ENCODE measurements at regions not wholly inside any gene's neighbourhood (a gene's known extent, or its start where the extent isn't known, plus 50 kb on each side); places are given as distances from the start of the nearest gene placed in this dataset.
A peak's percentile ranks its signal among the peaks of the same experiment; 100 is the strongest.

DNA sequence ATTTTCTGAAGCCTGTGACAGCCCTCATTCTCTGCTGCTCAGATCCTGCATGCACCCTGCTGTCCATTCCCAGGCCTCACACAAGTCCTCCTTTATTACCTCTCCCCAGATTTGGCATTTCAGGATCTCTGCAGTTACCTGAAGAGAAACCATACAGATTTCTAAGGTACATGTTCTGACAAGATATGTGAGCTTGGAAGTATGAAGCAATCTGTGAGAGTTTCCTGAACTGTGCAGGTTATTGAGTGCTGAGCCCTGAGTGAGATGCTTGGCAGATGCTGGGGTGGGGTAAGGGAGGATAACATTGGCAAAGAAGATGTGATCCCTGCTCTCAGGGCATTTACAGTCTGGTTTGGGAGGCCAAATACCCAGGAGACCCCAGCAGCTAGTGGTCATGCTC is 91.9 kb upstream of the EPCAM start:
- no peak for DNase-seq
- in situ Hi-C loops (cut with MboI; ENCODE audit: low sequenced_read_pairs): no loop called here
- H2AK5ac ChIP-seq (ENCODE audit: low read depth, low read length): peak overlapping the region; percentile 84
- H3K23ac ChIP-seq (ENCODE audit: low read depth, low read length): no peak overlapping the region
- H2BK15ac ChIP-seq (ENCODE audit: low read depth, low read length): no peak overlapping the region
- no peaks in the 10 kb centered on the region for H3K36me3 ChIP-seq (ENCODE audit: control insufficient read depth, insufficient read depth, low read length)
- no peak overlapping the region for H3K4me2 ChIP-seq (ENCODE audit: low read depth, low read length)
- H3K9me1 ChIP-seq (ENCODE audit: insufficient read depth, low read length): peaks cover 15% of the 10 kb centered on the region
- H2BK5ac ChIP-seq (ENCODE audit: low read depth, low read length, poor library complexity, severe bottlenecking): no peak overlapping the region
- H2BK120ac ChIP-seq (ENCODE audit: low read depth, low read length): no peak overlapping the region
- intact Hi-C loops (cut with micrococcal nuclease): no loop called here
- no peak overlapping the region for H2AFZ ChIP-seq (replicated peaks; ENCODE audit: low read length, poor library complexity)
- ChIA-PET POLR2A (ENCODE audit: unreplicated experiment) (no interaction called here), CTCF (interaction anchor here (0.5 kb wide), 1 partner anchor 175 kb away, joined by 3 read pairs; no protein-coding TSS in a partner anchor)
- no peak overlapping the region for H3K56ac ChIP-seq (ENCODE audit: extremely low read depth, insufficient read depth, low read length)
- no peak overlapping the region for H3K4ac ChIP-seq (ENCODE audit: low read depth, low read length)
- peak overlapping the region; percentile 13 for H2AK9ac ChIP-seq (replicated peaks; ENCODE audit: low read depth, low read length, poor library complexity)
- H4K5ac ChIP-seq (ENCODE audit: low read depth, low read length): 0 out of 2 replicates have a peak overlapping the region, but pooled peaks have one; percentile 29
- H3K9me3 ChIP-seq (ENCODE audit: control insufficient read depth, insufficient read depth, low read length): no peaks in the 10 kb centered on the region
- ATAC-seq (ENCODE audit: low read depth): no peak
- no peak overlapping the region for H3K9ac ChIP-seq (ENCODE audit: low read depth, low read length)
- H4K20me1 ChIP-seq (ENCODE audit: insufficient read depth, low read length): no peaks in the 10 kb centered on the region
- H3K79me1 ChIP-seq (ENCODE audit: low read depth in 1 of 2, low read length in 2 of 2): peaks cover 6 to 28% of the 10 kb centered on the region in 2 experiments
- H3K14ac ChIP-seq (replicated peaks; ENCODE audit: low read depth, low read length): no peak overlapping the region
- no TSS peak for BruUV-seq (replicated peaks)
- H4K8ac ChIP-seq (ENCODE audit: low read depth in 2 of 2, low read length in 2 of 2): no peak overlapping the region
- peaks cover 13% of the 10 kb centered on the region for H3K4me1 ChIP-seq (ENCODE audit: control insufficient read depth, insufficient read depth, low read length)
- no peaks in the 10 kb centered on the region for H3K27me3 ChIP-seq (ENCODE audit: control insufficient read depth, insufficient read depth, low read length)
- H3K27ac ChIP-seq (ENCODE audit: insufficient read depth, low read length): no peak overlapping the region
- H3K18ac ChIP-seq (ENCODE audit: low read depth, low read length): no peak overlapping the region
- no peak overlapping the region; the same call in 1 of the 2 replicates for H2BK20ac ChIP-seq (ENCODE audit: low read depth, low read length)
- H4K91ac ChIP-seq (ENCODE audit: insufficient read depth, low read depth, low read length): no peak overlapping the region
- no peak overlapping the region for H3K4me3 ChIP-seq (ENCODE audit: insufficient read depth, low read depth, low read length)
- TF ChIP-seq, protein P1, sequence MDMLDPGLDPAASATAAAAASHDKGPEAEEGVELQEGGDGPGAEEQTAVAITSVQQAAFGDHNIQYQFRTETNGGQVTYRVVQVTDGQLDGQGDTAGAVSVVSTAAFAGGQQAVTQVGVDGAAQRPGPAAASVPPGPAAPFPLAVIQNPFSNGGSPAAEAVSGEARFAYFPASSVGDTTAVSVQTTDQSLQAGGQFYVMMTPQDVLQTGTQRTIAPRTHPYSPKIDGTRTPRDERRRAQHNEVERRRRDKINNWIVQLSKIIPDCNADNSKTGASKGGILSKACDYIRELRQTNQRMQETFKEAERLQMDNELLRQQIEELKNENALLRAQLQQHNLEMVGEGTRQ (IDR thresholded peaks at IDR 0.05; ENCODE audit: low read depth, low read length): no peak
- TF ChIP-seq POLR2A (IDR thresholded peaks at IDR 0.05; ENCODE audit: low read depth, low read length) (no peak), RAD21 (IDR thresholded peaks at IDR 0.05; ENCODE audit: low read length) (no peak), MAZ (IDR thresholded peaks at IDR 0.05; ENCODE audit: borderline replicate concordance, low read depth, low read length) (no peak), SMC3 (IDR thresholded peaks at IDR 0.05; ENCODE audit: low read depth, low read length) (no peak), RCOR1 (IDR thresholded peaks at IDR 0.05; ENCODE audit: insufficient replicate concordance, low read length) (no peak), CHD1 (IDR thresholded peaks at IDR 0.05; ENCODE audit: low read depth, low read length) (no peak), FOS (IDR thresholded peaks at IDR 0.05; ENCODE audit: low read depth, low read length) (no peak), RFX5 (IDR thresholded peaks at IDR 0.05; ENCODE audit: low read depth, low read length) (no peak), NFE2L2 (IDR thresholded peaks at IDR 0.05; ENCODE audit: low read depth, low read length) (no peak)
- TF ChIP-seq, protein P2, sequence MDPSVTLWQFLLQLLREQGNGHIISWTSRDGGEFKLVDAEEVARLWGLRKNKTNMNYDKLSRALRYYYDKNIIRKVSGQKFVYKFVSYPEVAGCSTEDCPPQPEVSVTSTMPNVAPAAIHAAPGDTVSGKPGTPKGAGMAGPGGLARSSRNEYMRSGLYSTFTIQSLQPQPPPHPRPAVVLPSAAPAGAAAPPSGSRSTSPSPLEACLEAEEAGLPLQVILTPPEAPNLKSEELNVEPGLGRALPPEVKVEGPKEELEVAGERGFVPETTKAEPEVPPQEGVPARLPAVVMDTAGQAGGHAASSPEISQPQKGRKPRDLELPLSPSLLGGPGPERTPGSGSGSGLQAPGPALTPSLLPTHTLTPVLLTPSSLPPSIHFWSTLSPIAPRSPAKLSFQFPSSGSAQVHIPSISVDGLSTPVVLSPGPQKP (IDR thresholded peaks at IDR 0.05; ENCODE audit: borderline replicate concordance, low read depth, low read length): no peak
- TF ChIP-seq, protein P3, sequence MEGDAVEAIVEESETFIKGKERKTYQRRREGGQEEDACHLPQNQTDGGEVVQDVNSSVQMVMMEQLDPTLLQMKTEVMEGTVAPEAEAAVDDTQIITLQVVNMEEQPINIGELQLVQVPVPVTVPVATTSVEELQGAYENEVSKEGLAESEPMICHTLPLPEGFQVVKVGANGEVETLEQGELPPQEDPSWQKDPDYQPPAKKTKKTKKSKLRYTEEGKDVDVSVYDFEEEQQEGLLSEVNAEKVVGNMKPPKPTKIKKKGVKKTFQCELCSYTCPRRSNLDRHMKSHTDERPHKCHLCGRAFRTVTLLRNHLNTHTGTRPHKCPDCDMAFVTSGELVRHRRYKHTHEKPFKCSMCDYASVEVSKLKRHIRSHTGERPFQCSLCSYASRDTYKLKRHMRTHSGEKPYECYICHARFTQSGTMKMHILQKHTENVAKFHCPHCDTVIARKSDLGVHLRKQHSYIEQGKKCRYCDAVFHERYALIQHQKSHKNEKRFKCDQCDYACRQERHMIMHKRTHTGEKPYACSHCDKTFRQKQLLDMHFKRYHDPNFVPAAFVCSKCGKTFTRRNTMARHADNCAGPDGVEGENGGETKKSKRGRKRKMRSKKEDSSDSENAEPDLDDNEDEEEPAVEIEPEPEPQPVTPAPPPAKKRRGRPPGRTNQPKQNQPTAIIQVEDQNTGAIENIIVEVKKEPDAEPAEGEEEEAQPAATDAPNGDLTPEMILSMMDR (conservative IDR thresholded peaks at IDR 0.05; ENCODE audit: low read depth, low read length): no peak
- dilution Hi-C loops (cut with HindIII; ENCODE audit: low sequenced_read_pairs, unreplicated experiment): no loop called here

Measured in IMR-90 (cell line).